GM19395 (cell line): ENCODE measurements at regions not wholly inside any gene's neighbourhood (a gene's known extent, or its start where the extent isn't known, plus 50 kb on each side); places are given as distances from the start of the nearest gene placed in this dataset.

Source experiments
- ATAC-seq: cut with Tn5 transposase; IDR thresholded peaks from one replicate; pipeline ENCODE4 v1.9.1; 2021; ENCODE audit warnings: mild to moderate bottlenecking, moderate library complexity; ENCODE audit not compliant: unreplicated experiment

GRCh38 chr5:175388531-175388930 lies 55.5 kb downstream of the DRD1 start:
- ATAC-seq, result no peak

GRCh38 chr5:175387144-175387543 lies 56.8 kb downstream of the DRD1 start:
- ATAC-seq, result no peak

GRCh38 chr5:175386526-175386925 lies 57.5 kb downstream of the DRD1 start:
- no peak for ATAC-seq

- ATAC-seq, result no peak
Observed at GRCh38 chr5:175385691-175386362, 58.2 kb downstream of the DRD1 start.

- no peak for ATAC-seq
Observed at GRCh38 chr5:175384724-175385552, 59.0 kb downstream of the DRD1 start.

DNA sequence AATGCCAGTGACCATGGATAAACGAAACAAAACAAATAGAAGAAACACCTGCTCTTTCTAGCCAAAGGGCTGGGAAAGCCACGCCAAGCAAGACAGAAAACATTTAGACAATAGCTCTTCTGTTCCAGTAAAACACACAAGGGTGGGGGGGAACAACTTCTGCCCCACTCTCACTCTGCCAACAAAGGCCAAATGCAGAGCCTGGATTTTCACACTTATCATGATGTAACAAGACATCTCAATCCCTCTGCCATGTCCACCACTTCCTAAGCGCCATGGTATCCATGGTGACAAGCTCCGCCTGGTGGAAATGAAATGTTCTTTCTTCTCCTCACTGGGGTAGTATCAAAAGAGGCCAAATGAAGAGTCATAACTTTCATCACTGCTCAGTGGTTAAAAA lies 60.6 kb downstream of the DRD1 start:
- ATAC-seq, result no peak

DNA sequence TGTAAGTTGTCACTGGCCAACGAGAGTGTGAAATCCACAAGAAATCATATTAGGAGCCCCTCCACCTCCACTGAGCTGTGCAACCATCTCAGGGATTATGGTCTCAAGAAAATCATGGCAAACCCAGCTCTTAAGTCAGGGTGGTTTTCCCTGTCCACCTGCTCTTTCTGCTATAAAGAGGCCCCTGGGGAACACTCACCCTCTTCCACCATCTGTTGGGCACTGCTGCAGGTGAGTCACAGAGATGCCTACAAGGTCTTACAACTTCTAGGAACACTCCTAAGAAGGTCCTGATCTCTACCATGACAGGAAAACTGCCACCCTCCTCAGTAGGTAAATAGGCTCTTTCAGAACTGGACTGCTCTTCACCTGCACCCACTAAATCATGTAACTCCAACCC lies 61.8 kb downstream of the DRD1 start:
- ATAC-seq, result no peak

GRCh38 chr5:175381130-175381529 lies 62.9 kb downstream of the DRD1 start:
- ATAC-seq, result no peak

GRCh38 chr5:175380701-175381100 lies 63.3 kb downstream of the DRD1 start:
- no peak for ATAC-seq

DNA sequence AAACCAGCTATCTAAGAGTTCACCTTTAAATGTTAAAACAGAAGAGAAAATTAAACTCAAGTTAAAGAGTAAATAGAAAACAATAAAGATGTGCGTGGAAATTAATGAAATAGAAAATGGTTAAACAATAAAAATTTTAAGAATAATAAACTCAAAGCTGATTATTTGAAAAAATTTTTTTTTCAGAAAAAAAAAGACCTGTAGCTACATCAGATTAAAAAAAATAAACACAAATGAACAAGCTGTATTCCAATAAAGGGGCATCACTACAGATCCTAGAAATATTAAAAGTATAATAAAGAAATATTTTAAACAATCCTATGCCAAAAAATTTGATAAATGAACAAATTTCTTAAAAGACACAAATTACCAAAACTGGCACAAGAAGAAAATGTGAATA lies 64.1 kb downstream of the DRD1 start:
- ATAC-seq, result no peak

- ATAC-seq, result no peak
Observed at GRCh38 chr5:175378444-175379028, 65.4 kb downstream of the DRD1 start.

DNA sequence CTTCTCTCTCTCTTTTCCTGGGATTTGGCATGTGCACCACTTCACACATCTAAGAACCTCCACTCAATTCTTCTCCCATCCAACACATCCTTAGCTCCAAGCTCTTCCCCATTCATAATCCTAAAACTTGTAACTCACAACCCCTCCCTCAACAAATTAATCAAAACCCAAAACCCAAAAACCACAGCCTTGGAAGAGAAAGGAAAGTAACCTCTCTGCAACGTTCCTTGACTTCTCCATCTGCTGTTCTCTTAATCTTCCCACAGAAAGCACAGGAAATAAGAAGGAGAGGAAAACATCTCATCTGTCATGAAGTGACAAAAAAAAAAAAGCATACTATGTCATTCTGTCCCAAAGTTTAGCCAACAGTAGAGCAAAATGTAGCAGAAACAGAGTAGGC lies 66.2 kb downstream of the DRD1 start:
- no peak for ATAC-seq

- no peak for ATAC-seq
Observed at GRCh38 chr5:175374166-175374875, 69.7 kb downstream of the DRD1 start.

DNA sequence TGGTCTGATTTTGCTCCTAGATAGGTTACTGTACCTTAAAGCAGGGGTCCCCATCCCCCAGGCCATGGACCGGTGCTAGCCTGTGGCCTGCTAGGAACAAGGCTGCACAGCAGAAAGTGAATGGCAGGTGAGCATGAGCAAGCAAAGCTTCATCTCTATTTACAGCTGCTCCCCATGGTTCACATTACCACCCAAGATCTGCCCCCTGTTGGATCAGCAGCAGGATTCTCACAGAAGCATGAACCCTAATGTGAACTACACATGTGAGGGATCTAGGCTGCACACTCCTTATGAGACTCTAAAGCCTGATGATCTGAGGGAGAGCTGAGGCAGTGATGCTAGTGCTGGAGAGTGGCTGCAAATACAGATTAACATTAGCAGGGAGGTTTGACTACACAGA lies 78.1 kb downstream of the DRD1 start:
- ATAC-seq, result no peak

GRCh38 chr5:175363300-175363699 lies 80.7 kb downstream of the DRD1 start:
- ATAC-seq, result no peak

GRCh38 chr5:175357995-175358394 lies 86.0 kb downstream of the DRD1 start:
- ATAC-seq, result no peak

- no peak for ATAC-seq
Observed at GRCh38 chr5:175356428-175356827, 87.6 kb downstream of the DRD1 start.

DNA sequence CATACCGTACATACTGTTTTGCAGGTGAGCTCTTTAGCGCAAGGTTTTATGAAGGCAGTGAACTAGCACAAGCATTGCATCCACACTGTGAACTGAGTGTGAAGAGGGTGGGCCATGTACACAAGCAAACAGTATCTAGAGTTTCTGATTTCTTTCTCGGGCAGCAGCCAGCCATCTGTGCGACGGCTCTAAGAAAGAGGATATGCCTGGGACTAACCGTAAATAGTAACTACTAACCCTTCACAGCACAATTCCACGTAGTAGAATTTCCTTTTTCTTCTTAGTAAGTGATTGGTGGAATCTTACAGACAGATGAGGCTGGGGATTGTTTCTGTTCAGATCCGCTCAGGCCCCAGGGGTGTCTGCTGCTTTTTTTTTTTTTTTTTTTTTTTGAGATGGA lies 89.0 kb downstream of the DRD1 start:
- no peak for ATAC-seq

- no peak for ATAC-seq
Observed at GRCh38 chr5:175353926-175354325, 90.1 kb downstream of the DRD1 start.

GRCh38 chr5:175351897-175352590 lies 91.9 kb downstream of the DRD1 start:
- no peak for ATAC-seq

- ATAC-seq, result no peak
Observed at GRCh38 chr5:175351126-175351525, 92.9 kb downstream of the DRD1 start.
